ENCODE measurements at regions not wholly inside any gene's neighbourhood (a gene's known extent, or its start where the extent isn't known, plus 50 kb on each side); places are given as distances from the start of the nearest gene placed in this dataset.
"Not testable (repeated sequence)": the region's sequence is repeated elsewhere in the genome, so short reads cannot be mapped to it uniquely, and the experiment has no call there.

DNA sequence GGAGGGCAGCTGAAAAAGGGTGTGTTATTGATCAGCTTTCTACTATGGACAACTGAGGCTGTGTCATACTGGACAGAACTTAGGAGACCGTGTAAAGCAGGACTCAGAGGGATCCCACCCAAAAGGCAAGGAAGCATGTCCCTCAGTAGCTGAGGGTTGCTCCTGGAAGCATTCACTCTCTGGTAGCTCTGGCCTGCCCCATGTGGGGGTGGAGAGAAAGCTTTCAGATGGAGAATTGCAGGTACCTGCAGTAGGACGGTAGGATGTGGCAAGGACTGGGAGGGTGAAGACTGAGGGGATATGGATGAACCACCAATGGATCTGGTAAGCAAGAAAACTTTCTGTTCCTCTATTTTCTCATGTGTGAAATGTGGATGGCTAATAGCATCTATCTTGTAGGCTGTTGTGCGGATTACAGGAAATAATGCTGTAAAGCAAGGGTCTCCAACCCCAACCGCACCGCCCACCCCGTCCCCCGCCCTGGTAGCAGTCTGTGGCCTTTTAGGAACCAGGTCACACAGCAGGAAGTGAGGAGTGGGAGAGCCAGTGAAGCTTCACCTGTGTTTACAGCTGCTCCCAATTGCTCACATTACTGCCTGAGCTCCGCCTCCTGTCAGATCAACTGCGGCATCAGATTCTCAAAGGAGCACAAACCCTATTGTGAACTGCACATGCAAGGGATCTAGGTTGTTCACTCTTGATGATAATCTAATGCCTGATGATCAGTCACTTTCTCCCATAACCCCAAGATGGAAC is 157.7 kb upstream of the PROK2 start:
- no peaks in the 10 kb centered on the region for H3K36me3 Mint-ChIP-seq (ENCODE audit: low read depth)
- no peak overlapping the region for H3K4me3 Mint-ChIP-seq
- H3K27ac Mint-ChIP-seq, result peak overlapping the region; percentile 71
- no peaks in the 10 kb centered on the region for H3K9me3 Mint-ChIP-seq
- H3K4me1 Mint-ChIP-seq, result peaks cover 20% of the 10 kb centered on the region
- peaks cover 31% of the 10 kb centered on the region for H3K27me3 Mint-ChIP-seq (ENCODE audit: low read depth, poor library complexity)
- DNase-seq, result no peak
- TF ChIP-seq, protein P1, sequence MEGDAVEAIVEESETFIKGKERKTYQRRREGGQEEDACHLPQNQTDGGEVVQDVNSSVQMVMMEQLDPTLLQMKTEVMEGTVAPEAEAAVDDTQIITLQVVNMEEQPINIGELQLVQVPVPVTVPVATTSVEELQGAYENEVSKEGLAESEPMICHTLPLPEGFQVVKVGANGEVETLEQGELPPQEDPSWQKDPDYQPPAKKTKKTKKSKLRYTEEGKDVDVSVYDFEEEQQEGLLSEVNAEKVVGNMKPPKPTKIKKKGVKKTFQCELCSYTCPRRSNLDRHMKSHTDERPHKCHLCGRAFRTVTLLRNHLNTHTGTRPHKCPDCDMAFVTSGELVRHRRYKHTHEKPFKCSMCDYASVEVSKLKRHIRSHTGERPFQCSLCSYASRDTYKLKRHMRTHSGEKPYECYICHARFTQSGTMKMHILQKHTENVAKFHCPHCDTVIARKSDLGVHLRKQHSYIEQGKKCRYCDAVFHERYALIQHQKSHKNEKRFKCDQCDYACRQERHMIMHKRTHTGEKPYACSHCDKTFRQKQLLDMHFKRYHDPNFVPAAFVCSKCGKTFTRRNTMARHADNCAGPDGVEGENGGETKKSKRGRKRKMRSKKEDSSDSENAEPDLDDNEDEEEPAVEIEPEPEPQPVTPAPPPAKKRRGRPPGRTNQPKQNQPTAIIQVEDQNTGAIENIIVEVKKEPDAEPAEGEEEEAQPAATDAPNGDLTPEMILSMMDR (IDR thresholded peaks at IDR 0.05), result no peak

DNA sequence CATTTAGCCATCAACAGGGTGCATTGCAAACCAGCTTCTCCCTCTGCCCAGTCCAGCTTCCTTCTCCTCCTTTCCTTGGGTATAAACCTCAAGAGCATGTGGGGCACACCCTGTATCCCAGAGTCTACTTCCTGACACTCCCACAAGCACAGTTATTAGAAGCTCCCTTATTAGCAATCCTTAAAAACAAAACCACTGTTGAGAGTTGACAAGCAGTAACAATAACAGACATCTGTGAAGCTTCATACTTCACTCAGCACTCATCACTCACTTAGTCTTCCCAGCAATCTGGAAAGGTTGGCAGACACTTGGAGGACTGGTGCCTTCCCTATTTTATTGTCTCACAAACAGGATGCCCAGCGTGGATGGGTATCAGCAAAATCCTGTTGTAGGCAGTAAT is 155.5 kb upstream of the PROK2 start:
- H3K9me3 Mint-ChIP-seq, result no peaks in the 10 kb centered on the region
- peaks cover 26% of the 10 kb centered on the region for H3K4me1 Mint-ChIP-seq
- TF ChIP-seq, protein P1 (IDR thresholded peaks at IDR 0.05), result no peak
- DNase-seq, result no peak
- no peak overlapping the region for H3K27ac Mint-ChIP-seq
- H3K27me3 Mint-ChIP-seq (ENCODE audit: low read depth, poor library complexity), result peaks cover 20% of the 10 kb centered on the region
- no peaks in the 10 kb centered on the region for H3K36me3 Mint-ChIP-seq (ENCODE audit: low read depth)
- no peak overlapping the region for H3K4me3 Mint-ChIP-seq

- H3K27ac Mint-ChIP-seq; DNase-seq; H3K9me3 Mint-ChIP-seq; H3K36me3 Mint-ChIP-seq (ENCODE audit: low read depth); H3K4me3 Mint-ChIP-seq: not testable (repeated sequence)
- H3K27me3 Mint-ChIP-seq (ENCODE audit: low read depth, poor library complexity), result peaks cover 20% of the 10 kb centered on the region
- H3K4me1 Mint-ChIP-seq, result peaks cover 25% of the 10 kb centered on the region
Observed at GRCh38 chr3:71938081-71938480, 153.1 kb upstream of the PROK2 start.

DNA sequence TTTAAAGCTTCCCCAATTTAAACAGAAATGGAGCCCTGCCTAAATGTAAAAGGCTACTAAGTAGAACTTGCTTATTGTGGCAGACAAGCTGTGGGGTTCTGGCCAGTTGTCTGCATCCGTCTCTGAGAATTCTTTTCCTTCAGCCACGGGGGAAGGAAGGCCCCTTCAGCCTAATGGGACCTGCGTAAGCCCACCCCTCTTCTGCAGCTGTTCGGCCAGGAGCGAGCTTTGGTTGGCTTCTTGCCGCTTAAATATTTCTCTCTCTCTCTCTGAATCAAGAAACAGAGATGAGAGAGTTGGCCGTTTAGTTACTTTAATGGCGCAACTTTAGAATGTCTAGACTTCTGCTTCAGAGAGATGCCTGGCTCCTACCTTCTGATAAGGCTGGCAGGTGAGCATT is 151.7 kb upstream of the PROK2 start:
- H3K27ac Mint-ChIP-seq, result no peak overlapping the region

DNA sequence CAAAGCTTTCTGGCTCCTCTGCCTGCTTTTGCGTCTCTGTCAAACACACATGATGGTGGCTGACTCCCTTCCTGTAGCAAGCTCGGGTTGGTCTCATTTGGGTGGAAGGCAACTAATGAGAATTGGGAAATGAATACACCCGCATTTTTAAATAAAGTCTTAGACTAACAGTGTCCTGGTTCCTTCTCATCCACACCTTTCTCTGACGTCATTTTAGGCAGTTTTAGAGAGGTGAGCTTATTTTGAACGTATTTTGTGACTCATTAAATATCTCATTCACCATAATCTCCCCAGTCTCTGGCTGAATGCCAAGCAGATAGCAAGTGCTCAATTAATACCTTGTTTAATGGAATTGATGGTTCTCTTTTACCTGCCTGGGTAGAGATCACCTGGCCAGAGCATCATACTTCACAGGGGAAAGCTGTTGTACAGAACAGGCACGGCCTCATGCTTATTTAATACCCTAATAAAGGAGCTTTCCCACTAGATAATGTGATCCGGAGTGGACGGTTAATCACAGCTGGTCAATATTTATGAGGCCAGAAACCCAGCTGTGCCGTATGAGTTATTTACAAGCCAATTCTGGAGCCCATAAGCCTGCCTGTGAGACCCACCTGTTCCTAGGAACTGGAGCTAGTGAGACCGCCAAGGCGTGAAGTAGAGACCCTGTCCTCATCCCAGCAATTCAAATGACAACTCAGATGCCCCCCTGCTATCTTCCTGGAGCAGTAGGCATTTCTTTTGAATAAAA is 149.7 kb upstream of the PROK2 start:
- TF ChIP-seq, protein P1 (IDR thresholded peaks at IDR 0.05), result no peak
- peaks cover 16% of the 10 kb centered on the region for H3K27me3 Mint-ChIP-seq (ENCODE audit: low read depth, poor library complexity)
- no peaks in the 10 kb centered on the region for H3K36me3 Mint-ChIP-seq (ENCODE audit: low read depth)
- H3K9me3 Mint-ChIP-seq, result no peaks in the 10 kb centered on the region
- no peak overlapping the region for H3K4me3 Mint-ChIP-seq
- no peak for DNase-seq
- H3K4me1 Mint-ChIP-seq, result peaks cover 16% of the 10 kb centered on the region
- no peak overlapping the region for H3K27ac Mint-ChIP-seq

More for the DNA sequence above, 151.7 kb upstream of the PROK2 start:
- TF ChIP-seq, protein P1 (IDR thresholded peaks at IDR 0.05), result no peak
- peaks cover 11% of the 10 kb centered on the region for H3K4me1 Mint-ChIP-seq
- H3K27me3 Mint-ChIP-seq (ENCODE audit: low read depth, poor library complexity), result peaks cover 18% of the 10 kb centered on the region
- no peaks in the 10 kb centered on the region for H3K36me3 Mint-ChIP-seq (ENCODE audit: low read depth)
- DNase-seq, result no peak
- no peaks in the 10 kb centered on the region for H3K9me3 Mint-ChIP-seq
- no peak overlapping the region for H3K4me3 Mint-ChIP-seq

- Mint-ChIP-seq H3K36me3 (ENCODE audit: low read depth) (no peaks in the 10 kb centered on the region), H3K27me3 (ENCODE audit: low read depth, poor library complexity) (peaks cover 16% of the 10 kb centered on the region), H3K4me3 (no peak overlapping the region), H3K9me3 (no peaks in the 10 kb centered on the region), H3K4me1 (peaks cover 16% of the 10 kb centered on the region), H3K27ac (no peak overlapping the region)
- TF ChIP-seq, protein P1 (IDR thresholded peaks at IDR 0.05), result no peak
- no peak for DNase-seq
Observed at GRCh38 chr3:71931922-71932321, 147.0 kb upstream of the PROK2 start.
